Right forelimb (tissue), 1 donor: ENCODE measurements at regions not wholly inside any gene's neighbourhood (a gene's known extent, or its start where the extent isn't known, plus 50 kb on each side); places are given as distances from the start of the nearest gene placed in this dataset.
"Not testable (repeated sequence)": the region's sequence is repeated elsewhere in the genome, so short reads cannot be mapped to it uniquely, and the experiment has no call there.

Experiments used
- DNase-seq: peaks from one replicate; pipeline ENCODE4 v3.0.0-alpha.2; 2018

DNA sequence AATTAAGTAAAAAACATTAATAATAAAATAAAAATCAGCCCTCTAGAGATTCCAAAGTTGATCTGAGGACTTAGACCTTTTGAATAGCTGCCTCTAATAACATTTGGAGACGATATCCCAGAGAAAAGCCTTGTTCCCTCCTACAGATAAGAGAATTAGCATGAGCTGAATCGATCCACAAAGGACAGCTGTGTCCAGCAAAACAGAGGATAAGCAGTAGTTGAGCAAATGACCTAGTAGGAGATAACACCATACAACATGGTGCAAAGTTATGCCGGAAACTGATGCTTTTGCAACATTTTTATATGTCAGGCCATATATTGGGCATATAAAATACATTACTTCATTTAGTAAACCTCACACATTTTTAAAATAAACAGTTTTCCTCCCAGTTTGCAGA is 212.2 kb upstream of the PRR16 start:
- DNase-seq, result no peak

DNA sequence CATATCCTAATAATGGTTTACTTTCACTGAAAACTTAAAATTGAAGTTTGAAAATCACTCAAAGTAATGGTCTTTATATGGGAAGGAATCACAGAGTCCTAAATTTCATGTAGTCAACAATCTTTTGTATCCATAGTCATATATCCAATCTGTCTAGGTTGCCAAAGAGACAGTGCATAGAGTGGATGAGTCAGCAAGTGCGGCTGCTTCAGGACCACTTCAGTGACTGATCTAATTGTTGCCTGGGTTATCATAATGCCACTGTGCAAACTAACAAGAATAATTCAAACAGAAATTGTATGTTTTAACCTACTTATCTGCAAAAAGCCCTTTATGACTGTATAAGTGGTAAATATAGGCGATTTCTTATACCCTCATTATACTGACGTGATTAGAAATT is 211.3 kb upstream of the PRR16 start:
- no peak for DNase-seq

- no peak for DNase-seq
Measured at GRCh38 chr5:120254385-120254784, 209.7 kb upstream of the PRR16 start.

- no peak for DNase-seq
Measured at GRCh38 chr5:120255214-120255613, 208.9 kb upstream of the PRR16 start.

DNA sequence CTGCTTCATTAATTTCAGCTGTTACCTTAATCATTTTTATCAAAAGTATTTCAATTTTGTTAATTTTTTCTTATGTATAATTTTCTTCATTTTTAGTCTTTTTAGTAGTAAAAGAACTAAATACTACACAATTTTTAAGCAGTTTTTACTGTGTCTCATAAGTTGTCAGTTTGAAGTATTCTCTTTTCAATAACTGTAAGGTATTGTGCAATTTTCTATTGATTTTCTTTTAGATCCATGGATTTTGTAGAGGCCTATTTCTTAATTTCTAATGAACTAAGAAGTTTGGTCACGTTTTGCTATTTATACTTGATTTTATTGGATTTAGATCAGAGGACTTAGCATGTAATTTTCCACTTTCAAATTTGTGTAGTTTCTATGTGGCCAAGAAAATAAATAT is 207.7 kb upstream of the PRR16 start:
- DNase-seq, result no peak

DNA sequence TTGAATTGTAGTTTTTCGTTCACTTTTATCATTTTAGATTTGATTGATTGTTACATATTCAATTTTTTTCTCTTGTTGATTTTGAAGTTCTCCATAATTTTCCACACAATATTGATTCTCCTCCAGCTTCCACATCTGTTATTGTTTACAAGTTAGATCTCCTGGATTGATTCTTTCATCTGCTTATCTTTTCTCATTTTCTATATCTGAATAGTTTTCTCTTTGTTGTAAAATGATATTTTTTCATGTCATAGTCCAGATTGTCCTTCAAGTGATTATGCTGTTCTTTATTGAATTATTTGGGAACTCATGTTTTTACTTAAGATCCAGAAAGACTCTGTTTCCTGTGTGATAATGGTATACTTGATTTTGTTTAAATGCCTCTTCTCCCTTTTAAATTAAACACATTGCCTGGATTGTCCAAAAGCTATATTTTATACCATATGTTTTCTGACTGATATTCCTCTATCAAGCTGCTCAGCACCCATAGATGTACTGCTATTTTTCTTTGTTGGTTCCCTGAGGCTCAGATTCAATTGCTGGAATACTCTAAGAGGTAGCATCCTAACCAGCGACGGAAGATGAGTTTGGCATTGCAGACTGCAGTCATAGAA is 206.6 kb upstream of the PRR16 start:
- DNase-seq, result no peak

DNA sequence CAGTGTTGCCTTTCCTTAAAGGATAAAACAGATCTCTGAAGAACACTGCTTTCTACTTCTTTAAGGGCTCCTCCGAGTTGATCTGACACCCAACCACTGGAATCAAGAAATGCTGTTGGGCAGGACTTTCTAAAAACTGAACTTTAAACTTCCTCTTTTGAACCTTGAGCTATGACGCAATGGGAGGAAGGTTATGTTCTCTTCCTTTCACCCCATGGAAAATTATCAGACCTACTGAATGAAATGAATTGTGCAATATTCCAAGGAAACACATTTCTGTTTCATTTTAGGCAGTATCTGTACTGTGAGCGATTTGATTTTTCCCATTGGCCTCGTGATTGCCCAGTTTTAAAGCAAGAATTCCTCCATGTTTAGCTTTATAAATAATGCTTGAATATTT is 206.0 kb upstream of the PRR16 start:
- no peak for DNase-seq

DNA sequence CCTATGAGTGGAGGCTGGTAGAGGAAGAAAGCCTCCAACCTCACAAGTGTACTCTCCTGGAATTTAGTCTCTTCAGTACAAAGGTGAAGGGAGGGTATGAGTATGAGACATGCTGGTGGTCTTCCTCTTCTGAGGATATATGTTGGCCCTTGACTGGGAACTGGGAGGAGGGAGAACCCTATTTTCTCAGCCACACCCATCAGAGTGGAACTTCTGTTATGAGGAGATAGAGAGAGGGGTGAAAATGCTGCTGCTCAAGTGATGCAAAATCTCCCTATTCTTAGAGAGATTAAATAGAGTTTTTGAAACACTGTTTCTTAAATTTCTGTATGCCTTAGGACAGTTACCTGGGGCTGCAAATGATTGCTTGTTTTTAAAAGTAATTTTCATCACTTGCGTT is 203.4 kb upstream of the PRR16 start:
- no peak for DNase-seq

- no peak for DNase-seq
Measured at GRCh38 chr5:120270498-120270897, 193.6 kb upstream of the PRR16 start.

DNA sequence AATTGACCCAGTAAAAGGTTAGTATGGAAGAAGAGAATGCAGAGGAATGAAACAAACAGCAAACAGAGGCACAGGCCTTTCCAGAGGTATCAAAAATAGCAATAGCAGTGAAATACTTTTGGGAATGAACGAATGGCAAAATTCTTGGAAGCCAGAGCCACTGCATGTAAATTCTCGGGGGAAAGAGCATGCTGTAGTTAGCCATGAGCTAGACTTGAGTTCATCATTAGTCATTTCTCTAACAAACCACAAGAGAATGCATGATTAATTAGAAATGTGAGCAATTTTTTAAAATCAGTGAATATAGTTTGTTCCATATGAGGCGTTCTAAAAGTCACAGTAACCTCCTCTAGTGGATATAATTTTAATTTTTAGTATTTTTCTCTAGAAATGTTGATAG is 170.3 kb upstream of the PRR16 start:
- DNase-seq, result no peak

- no peak for DNase-seq
Measured at GRCh38 chr5:120297616-120298015, 166.5 kb upstream of the PRR16 start.

DNA sequence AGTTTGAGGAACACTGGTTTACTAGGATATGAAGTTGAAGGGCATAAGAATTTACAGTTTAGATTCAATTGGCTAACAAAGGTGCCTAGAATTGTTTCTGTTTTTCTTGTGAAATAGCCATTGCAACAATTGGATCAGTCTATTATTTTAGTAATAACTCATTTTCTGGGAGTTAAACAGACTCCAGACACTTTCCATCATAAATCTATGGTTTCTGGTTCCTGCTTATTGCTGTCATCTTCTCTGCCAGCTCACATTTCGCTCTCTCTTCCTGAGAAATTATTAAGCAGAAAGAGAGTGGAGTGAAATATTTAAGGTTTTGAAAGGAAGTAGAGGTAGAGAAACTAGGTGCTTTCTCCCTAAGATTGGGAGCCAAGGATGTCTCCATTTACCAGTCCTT is 165.1 kb upstream of the PRR16 start:
- no peak for DNase-seq

DNA sequence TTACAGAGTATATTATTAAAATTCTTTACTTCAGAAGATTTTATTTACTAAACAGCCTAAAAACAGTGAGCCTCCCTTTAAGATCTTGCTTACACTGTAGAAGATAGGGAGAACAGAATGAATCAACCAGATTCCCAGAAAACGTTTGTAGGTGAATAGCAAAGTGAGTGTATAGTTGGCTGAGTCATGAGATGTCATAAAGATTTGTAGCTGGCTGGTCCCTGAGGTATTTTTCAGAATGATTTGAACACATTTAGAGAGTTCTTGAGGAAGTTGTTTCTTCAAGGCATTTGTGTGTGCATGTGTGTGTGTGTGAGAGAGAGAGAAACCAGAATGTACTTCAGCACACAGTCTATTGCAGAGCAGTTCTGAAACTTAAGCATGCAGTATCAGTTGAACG is 159.4 kb upstream of the PRR16 start:
- DNase-seq, result no peak

- DNase-seq, result no peak
Measured at GRCh38 chr5:120306303-120306702, 157.8 kb upstream of the PRR16 start.

DNA sequence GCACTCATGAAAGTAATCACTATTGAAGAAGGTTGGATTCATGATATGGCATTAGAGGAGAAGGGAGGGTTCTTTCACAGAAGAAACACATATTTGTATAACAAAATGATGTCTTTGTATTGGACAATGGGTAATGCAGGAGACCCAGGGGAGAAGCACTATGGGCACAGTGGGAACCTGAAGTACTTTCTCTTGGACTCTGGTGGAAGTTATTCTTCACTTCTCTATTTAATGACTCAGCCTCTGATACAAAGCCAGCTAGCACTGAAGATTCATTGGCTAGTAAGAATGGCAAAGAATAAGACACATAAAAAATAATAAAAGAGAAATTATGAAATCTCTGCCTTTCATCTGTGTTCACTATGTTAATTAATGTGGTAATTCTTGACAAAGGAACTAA is 149.9 kb upstream of the PRR16 start:
- no peak for DNase-seq

DNA sequence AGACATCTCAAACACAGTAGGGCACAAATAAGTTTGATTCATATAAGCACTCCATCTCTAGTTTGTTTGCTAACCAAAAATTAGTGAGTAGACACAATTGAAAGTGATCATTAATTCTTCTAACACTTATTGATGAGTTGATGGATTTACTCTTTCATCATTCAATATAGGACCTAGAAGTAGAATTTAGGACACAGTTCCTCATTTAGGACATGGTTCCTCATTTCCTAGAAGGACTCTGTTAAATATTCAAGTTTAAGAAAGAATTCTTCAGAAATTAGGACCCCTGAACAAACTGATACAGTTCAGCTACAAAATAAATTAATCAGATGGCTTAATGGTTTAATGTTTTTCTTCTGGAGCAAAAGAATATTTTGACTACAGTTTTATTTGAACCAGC is 143.5 kb upstream of the PRR16 start:
- DNase-seq, result no peak

DNA sequence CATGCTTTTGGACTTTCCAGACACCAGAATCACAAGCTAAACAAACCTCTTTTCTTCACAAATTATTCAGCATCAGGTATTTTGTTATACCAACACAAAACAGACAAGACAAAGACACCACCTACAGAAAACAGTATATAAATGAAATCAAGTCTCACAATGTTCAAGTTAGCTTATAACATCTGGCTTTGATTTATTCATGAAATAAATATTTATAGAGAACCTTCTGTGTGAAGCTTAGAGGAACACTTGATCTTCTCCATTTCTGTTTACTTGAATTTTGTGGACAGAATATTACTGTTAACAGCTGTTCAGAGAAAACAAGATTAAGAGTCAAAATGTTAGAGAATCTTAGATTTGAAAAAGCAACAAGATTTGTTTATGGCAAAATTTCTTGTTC is 137.4 kb upstream of the PRR16 start:
- DNase-seq, result no peak

- no peak for DNase-seq
Measured at GRCh38 chr5:120327180-120327579, 136.9 kb upstream of the PRR16 start.

DNA sequence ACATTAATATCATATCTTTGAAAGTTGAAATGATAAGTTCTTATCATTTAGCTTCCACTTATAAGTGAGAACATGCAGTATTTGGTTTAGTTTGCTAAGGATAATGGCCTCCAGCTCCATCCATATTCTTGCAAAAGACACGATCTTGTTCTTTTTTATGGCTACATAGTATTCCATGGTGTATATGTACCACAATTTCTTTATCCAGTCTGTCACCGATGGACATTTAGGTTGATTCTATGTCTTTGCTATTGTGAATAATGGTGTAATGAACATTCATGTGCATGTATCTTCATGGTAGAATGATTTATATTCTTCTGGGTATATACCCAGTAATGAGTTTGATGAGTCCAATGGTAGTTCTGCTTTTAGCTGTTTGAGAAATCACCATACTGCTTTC is 135.0 kb upstream of the PRR16 start:
- no peak for DNase-seq

DNA sequence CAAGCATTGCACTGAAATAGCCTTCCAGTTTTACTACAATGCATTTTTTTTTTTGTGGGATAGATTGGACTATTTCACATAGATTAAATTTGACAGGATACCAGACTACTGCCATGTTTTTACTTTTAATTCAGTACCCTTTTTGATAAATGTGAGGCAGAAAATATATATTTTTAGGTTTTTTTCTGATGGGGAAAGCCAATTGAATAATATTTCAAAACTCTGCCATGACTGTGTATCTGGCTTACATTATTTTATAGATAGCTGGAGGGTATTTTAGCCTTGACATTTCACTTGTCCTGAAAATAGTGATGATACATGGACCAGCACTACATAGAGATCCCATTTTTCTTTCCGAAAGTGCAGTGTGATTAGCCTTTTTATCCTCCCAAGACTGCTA is 133.5 kb upstream of the PRR16 start:
- no peak for DNase-seq

DNA sequence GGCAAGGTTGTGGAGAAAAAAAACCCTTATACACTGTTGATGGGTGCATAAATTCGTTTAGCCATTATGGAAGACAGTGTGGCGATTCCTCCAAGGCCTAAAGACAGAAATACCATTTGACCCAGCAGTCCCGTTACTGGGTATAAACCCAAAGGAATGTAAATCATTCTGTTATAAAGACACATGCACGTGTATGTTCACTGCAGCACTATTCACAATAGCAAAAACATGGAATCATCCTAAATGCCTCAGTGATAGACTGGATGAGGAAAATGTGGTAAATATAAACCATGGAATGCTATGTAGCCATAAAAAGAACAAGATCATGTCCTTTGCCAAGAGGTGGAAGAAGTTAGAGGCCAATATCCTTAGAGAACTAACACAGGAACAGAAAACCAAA is 119.9 kb upstream of the PRR16 start:
- no peak for DNase-seq

DNA sequence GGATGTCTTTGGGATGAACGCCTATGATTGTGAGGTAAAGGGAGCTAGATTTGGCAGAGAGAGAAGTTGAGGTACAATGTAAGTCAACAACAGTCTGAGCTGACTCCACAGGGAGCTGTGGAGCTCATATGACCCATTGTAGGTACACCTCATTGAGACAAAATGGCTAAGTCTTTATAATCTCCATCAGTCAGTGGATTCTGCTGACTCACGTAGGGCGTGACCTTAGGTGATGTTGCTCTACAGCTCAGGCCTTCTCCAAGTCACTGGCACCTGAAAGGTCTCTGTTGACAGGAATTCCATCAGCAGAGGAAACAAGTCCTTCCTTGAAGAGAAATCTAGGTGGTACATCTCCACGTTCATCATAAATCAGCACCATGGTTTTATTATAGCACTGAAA is 118.2 kb upstream of the PRR16 start:
- no peak for DNase-seq

GRCh38 chr5:120351071-120351470 is 113.0 kb upstream of the PRR16 start:
- not testable (repeated sequence) for DNase-seq

GRCh38 chr5:120354126-120354525 is 110.0 kb upstream of the PRR16 start:
- no peak for DNase-seq

GRCh38 chr5:120358949-120359348 is 105.2 kb upstream of the PRR16 start:
- no peak for DNase-seq

- DNase-seq, result no peak
Measured at GRCh38 chr5:120361941-120362340, 102.2 kb upstream of the PRR16 start.
